HG02852 (cell line): ENCODE measurements at regions not wholly inside any gene's neighbourhood (a gene's known extent, or its start where the extent isn't known, plus 50 kb on each side); places are given as distances from the start of the nearest gene placed in this dataset.
"Not testable (repeated sequence)": the region's sequence is repeated elsewhere in the genome, so short reads cannot be mapped to it uniquely, and the experiment has no call there.

Experiments used
- ATAC-seq: cut with Tn5 transposase; IDR thresholded peaks from one replicate; pipeline ENCODE4 v1.9.1; 2021; ENCODE audit warnings: mild to moderate bottlenecking, moderate library complexity; ENCODE audit not compliant: unreplicated experiment

GRCh38 chr10:78464856-78465267 is 431.2 kb downstream of the RPS24 start:
- no peak for ATAC-seq

- ATAC-seq: no peak
These were observed 431.8 kb downstream of the RPS24 start for GRCh38 chr10:78465431-78465830.

GRCh38 chr10:78467496-78468106 is 433.9 kb downstream of the RPS24 start:
- no peak for ATAC-seq

GRCh38 chr10:78468731-78469130 is 435.1 kb downstream of the RPS24 start:
- ATAC-seq: not testable (repeated sequence)

- ATAC-seq: no peak
These were observed 436.8 kb downstream of the RPS24 start for GRCh38 chr10:78470267-78471103.

GRCh38 chr10:78471326-78471722 is 437.7 kb downstream of the RPS24 start:
- ATAC-seq: no peak

- ATAC-seq: no peak
These were observed 438.3 kb downstream of the RPS24 start for GRCh38 chr10:78471723-78472550.

- no peak for ATAC-seq
These were observed 438.9 kb downstream of the RPS24 start for GRCh38 chr10:78472551-78472890.

GRCh38 chr10:78473006-78473405 is 439.3 kb downstream of the RPS24 start:
- no peak for ATAC-seq

GRCh38 chr10:78474743-78475142 is 441.1 kb downstream of the RPS24 start:
- no peak for ATAC-seq

GRCh38 chr10:78475437-78475836 is 441.8 kb downstream of the RPS24 start:
- no peak for ATAC-seq

GRCh38 chr10:78476156-78476555 is 442.5 kb downstream of the RPS24 start:
- no peak for ATAC-seq

GRCh38 chr10:78476844-78477243 is 443.2 kb downstream of the RPS24 start:
- ATAC-seq: no peak

- no peak for ATAC-seq
These were observed 445.3 kb downstream of the RPS24 start for GRCh38 chr10:78478919-78479318.

- ATAC-seq: no peak
These were observed 445.8 kb downstream of the RPS24 start for GRCh38 chr10:78479467-78479866.

- no peak for ATAC-seq
These were observed 448.2 kb downstream of the RPS24 start for GRCh38 chr10:78481842-78482241.

GRCh38 chr10:78483641-78484040 is 450.0 kb downstream of the RPS24 start:
- ATAC-seq: no peak

- no peak for ATAC-seq
These were observed 455.4 kb downstream of the RPS24 start for GRCh38 chr10:78489034-78489433.

- ATAC-seq: no peak
These were observed 458.1 kb downstream of the RPS24 start for GRCh38 chr10:78491812-78492211.

- no peak for ATAC-seq
These were observed 458.8 kb downstream of the RPS24 start for GRCh38 chr10:78492424-78492823.

- ATAC-seq: no peak
These were observed 460.5 kb downstream of the RPS24 start for GRCh38 chr10:78494179-78494578.
